GM13976 (cell line): ENCODE measurements at regions not wholly inside any gene's neighbourhood (a gene's known extent, or its start where the extent isn't known, plus 50 kb on each side); places are given as distances from the start of the nearest gene placed in this dataset.
"Not testable (repeated sequence)": the region's sequence is repeated elsewhere in the genome, so short reads cannot be mapped to it uniquely, and the experiment has no call there.

ENCODE experiments used
- DNase-seq: peaks from one replicate; pipeline ENCODE4 v3.0.0; 2012; ENCODE audit warnings: low spot score
- in situ Hi-C: fragments of 300-500 bp; cut with MboI; formaldehyde crosslinking; loops from one replicate; pipeline ENCODE4 v1.12.0; 2022; ENCODE audit warnings: low sequenced_read_pairs, mixed read lengths, inconsistent platforms; ENCODE audit not compliant: unreplicated experiment
- TF ChIP-seq, protein P1 (sequence below): IDR thresholded peaks from 2 replicates; pipeline ENCODE4 v1.5.1; 2012; ENCODE audit warnings: borderline replicate concordance, mild to moderate bottlenecking; ENCODE audit not compliant: insufficient read depth; ENCODE audit errors: extremely low read depth, missing control alignments, control extremely low read depth

DNA sequence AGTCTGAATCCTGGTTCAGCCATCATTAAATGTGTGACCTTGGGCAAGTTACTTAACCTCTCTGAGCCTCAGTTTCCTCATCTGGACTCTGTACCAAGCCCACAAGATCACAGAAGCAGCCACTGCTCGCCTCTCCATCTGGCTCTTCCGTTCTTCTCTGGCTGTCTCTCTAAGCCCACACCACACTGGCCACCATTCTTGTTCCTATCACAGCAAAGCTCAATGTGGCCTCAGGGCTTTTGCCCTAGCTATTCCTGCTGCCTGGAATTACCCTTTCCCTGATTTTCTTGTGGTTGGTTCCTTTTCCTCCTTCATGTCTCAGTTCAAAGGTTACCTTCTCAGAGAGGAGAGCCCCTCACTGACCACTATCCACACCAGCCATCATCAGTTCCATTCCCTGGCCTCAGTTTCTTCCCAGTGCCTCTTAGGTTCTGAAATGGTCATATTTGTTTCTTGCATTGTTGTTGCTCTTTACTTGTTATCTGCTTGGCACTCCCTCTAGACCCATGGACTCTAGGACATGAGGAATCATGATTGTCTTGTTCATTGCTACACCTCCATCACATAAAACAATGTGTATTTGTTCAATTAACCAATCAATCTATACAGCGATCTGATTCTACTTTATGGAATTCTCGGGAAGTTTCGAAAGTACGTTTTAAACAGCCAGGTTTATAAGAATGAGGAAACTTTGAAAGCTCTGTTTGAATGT lies 56.5 kb upstream of the PTPN1 start:
- TF ChIP-seq, protein P1, sequence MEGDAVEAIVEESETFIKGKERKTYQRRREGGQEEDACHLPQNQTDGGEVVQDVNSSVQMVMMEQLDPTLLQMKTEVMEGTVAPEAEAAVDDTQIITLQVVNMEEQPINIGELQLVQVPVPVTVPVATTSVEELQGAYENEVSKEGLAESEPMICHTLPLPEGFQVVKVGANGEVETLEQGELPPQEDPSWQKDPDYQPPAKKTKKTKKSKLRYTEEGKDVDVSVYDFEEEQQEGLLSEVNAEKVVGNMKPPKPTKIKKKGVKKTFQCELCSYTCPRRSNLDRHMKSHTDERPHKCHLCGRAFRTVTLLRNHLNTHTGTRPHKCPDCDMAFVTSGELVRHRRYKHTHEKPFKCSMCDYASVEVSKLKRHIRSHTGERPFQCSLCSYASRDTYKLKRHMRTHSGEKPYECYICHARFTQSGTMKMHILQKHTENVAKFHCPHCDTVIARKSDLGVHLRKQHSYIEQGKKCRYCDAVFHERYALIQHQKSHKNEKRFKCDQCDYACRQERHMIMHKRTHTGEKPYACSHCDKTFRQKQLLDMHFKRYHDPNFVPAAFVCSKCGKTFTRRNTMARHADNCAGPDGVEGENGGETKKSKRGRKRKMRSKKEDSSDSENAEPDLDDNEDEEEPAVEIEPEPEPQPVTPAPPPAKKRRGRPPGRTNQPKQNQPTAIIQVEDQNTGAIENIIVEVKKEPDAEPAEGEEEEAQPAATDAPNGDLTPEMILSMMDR = no peak
- in situ Hi-C loops = loop anchor here (25.0 kb wide), 1 partner anchor 491 kb away; no protein-coding TSS in a partner anchor
- no peak for DNase-seq

DNA sequence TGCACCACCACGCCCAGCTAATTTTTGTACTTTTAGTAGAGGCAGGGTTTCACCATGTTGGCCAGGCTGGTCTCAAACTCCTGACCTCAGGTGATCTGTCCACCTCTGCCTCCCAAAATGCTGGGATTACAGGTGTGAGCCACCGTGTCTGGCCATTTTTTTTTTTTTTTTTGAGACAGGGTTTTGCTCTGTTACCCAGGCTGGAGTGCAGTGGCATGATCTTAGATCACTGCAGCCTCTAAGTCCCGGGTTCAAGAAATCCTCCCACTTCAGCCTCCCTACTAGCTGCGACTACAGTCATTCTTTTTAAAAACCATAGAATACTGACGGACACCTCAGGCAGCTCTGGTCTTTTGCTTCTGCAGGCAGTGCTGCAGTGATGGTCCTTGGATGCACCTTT lies 54.9 kb upstream of the PTPN1 start:
- DNase-seq = not testable (repeated sequence)
- in situ Hi-C loops = loop anchor here (25.0 kb wide), 1 partner anchor 493 kb away; no protein-coding TSS in a partner anchor

DNA sequence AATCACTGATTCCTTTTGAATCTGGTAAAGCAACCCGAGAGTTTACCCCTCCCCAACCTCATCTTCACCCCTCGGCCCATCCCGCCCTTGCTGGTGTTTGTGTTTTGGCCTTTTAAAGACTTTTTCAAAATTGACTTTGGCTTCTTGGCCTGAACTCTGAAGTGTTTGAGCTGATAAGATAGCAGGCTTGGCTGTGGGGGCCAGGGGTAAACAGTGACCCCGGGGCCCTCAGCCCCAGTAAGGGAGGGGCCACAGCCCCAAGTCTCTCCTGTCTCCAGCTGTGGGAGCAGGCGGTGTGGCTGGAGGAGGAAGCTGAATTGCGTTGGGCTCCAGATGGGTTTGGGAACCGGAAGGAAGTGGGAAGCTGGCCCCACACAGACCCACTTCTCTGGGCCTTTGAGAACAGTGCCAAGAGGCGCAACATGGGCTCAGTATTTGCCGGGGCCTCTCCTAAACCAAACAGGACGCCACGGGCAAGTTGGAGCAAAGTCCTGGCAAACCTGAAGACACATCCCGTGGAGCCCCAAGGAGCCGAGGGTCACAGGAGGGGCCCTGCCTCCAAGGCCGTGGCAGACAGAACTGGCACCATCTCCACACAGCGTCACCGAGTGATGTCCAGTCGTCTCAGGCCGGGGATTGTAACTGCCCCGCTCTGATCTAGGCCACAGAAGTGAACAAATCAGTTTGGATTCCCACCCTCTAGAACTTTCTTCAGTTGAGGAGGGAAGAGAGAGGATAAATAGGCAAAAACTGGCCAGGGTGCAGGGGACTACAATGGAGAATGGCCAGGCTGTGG lies 54.3 kb upstream of the PTPN1 start:
- TF ChIP-seq, protein P1 = no peak
- in situ Hi-C loops = loop anchor here (25.0 kb wide), 1 partner anchor 494 kb away; no protein-coding TSS in a partner anchor
- no peak for DNase-seq

DNA sequence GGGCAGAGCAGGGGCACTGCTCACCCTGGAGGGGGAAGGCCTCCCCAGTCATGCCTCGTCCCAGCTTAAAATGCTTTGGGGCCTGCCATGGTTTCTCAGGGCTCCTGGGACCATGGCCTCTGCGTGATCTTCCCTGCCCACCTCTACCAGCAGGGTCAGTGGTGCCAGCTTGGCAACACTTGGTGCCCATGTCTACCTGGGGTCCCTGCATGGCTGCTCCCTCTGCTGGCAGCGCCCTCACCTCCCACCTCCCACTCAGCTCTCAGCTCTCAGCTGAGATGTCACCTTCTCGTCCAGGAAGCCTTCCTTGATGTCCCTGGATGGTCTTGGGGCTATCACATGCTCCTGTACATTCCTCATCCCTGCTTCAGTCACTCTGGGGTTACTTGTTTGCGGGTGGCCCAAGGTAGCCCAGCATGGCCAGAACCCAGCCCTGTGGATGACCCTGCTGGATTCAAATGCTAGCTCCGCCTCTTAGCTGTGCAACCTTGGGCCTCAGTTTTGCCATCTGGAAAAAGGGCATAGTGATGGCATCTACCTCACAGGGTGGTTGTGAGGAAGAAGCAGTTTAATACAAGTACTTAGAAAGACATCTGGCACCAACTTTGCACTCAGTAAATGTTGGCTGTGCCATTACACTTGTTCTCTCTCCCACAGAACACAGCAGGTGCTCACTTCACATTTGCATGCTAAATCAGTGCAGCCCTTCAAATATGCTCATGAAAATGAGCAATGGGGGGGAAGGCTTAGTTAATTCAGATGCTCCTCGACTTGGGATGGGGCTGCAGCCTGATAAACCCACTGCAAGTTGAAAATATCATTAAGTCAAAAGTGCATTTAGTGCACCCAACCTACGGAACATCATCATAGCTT lies 53.5 kb upstream of the PTPN1 start:
- TF ChIP-seq, protein P1 = no peak
- no peak for DNase-seq
- in situ Hi-C loops = loop anchor here (25.0 kb wide), 1 partner anchor 494 kb away; no protein-coding TSS in a partner anchor

DNA sequence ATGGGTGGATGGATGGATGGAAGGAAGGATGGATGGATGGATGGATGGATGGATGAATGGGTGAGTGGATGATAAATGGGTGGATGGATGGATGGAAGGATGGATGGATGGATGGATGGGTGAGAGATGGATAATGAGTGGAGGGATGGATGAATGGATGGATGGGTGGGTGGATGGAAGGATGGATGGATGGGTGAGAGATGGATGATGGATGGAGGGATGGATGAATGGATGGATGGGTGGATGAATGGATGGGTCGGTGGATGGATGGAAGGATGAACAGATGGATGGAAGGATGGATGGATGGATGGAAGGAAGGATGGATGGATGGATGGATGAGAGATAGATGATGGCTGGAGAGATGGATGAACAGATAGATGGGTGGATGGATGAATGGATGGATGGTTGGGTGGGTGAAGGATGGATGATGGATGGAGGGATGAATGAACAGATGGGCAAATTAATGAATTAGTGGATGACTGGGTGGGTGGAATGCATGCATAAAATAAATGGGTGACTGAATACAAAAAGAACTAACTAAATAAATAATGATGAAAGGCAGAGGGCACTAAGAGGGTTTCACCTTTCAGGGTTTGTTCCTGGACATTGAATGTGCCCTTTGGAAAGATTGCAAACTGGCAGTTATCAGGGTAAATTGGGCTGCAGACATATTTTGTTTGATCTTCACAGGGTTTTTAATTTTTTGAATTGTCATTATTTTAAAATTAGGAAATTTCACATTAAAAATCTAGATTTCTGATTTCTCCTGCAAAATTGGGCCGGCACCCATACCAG lies 50.9 kb upstream of the PTPN1 start:
- TF ChIP-seq, protein P1 = no peak
- DNase-seq = no peak
- in situ Hi-C loops = loop anchor here (25.0 kb wide), 1 partner anchor 497 kb away; no protein-coding TSS in a partner anchor

DNA sequence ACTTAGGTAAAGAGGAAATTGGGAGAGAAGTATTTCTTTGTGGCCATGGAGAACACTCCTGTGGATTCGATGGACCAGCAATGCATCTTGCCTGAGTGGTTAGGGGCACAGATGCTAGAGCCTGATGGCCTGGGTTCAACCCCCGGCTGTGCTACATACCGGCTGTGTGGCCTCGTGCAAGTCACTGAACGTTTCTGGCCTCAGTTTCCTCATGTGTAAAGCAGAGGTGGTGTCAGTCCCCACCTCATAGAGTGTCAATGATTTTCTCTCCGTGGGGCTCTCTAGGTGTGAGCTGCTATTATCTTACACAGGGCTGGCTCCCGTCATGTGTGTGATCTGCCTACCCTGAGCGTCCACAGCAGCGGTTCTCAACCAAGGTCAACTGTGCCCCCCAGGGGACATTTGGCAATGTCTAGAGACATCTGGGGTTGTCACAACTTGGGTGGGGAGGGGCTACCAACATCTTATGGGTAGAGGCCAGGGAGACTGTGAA lies 50.0 kb upstream of the PTPN1 start:
- DNase-seq = no peak
- TF ChIP-seq, protein P1 = no peak
- in situ Hi-C loops = loop anchor here (5.0 to 25.0 kb wide), 3 partner anchors 115 to 498 kb away; no protein-coding TSS in a partner anchor
